Neural crest cell (in vitro differentiated cells): ENCODE measurements at regions not wholly inside any gene's neighbourhood (a gene's known extent, or its start where the extent isn't known, plus 50 kb on each side); places are given as distances from the start of the nearest gene placed in this dataset.
"Not testable (repeated sequence)": the region's sequence is repeated elsewhere in the genome, so short reads cannot be mapped to it uniquely, and the experiment has no call there.

Source experiments
- DNase-seq: peaks from one replicate; pipeline ENCODE4 v3.0.0; 2021; ENCODE audit warnings: low read depth, mixed read lengths, low spot score
- H3K27ac Mint-ChIP-seq: one replicate; pipeline ENCODE4 v1.8.0; 2021; ENCODE audit warnings: mild to moderate bottlenecking, mixed read lengths; ENCODE audit not compliant: unreplicated experiment
- H3K27me3 Mint-ChIP-seq: 2 replicates; pipeline ENCODE4 v1.8.0; 2021; ENCODE audit warnings: low read depth, mild to moderate bottlenecking, mixed read lengths
- H3K36me3 Mint-ChIP-seq: 2 replicates; pipeline ENCODE4 v1.8.0; 2021; ENCODE audit warnings: low read depth, mild to moderate bottlenecking, mixed read lengths
- H3K4me1 Mint-ChIP-seq: 2 replicates; pipeline ENCODE4 v1.8.0; 2021; ENCODE audit warnings: mixed read lengths
- H3K4me3 Mint-ChIP-seq: one replicate; pipeline ENCODE4 v1.8.0; 2021; ENCODE audit warnings: mild to moderate bottlenecking, mixed read lengths
- H3K9me3 Mint-ChIP-seq: 2 replicates; pipeline ENCODE4 v1.8.0; 2021; ENCODE audit warnings: mixed read lengths
- CTCF ChIP-seq: fragments of 200-600 bp; sonication (generic); conservative IDR thresholded peaks from 2 replicates; pipeline ENCODE4 v1.5.0; 2021; ENCODE audit warnings: antibody characterized with exemption, mild to moderate bottlenecking

GRCh38 chr2:113351375-113352355, 72.9 kb upstream of the PAX8 start:
- Mint-ChIP-seq H3K9me3 (peaks cover 2% of the 10 kb centered on the region), H3K36me3 (peaks cover 8% of the 10 kb centered on the region), H3K27ac (peak overlapping the region; percentile 4), H3K4me3 (no peak overlapping the region), H3K4me1 (peaks cover 42% of the 10 kb centered on the region), H3K27me3 (no peaks in the 10 kb centered on the region)
- TF ChIP-seq CTCF, result no peak
- DNase-seq, result no peak

- not testable (repeated sequence) for H3K27me3 Mint-ChIP-seq, H3K9me3 Mint-ChIP-seq, H3K27ac Mint-ChIP-seq, H3K36me3 Mint-ChIP-seq, DNase-seq, H3K4me3 Mint-ChIP-seq
- peaks cover 16% of the 10 kb centered on the region for H3K4me1 Mint-ChIP-seq
These were observed 65.1 kb upstream of the PAX8 start for GRCh38 chr2:113343800-113344199.

- Mint-ChIP-seq H3K36me3 (no peaks in the 10 kb centered on the region), H3K4me3 (no peak overlapping the region), H3K27ac (no peak overlapping the region), H3K4me1 (peaks cover 16% of the 10 kb centered on the region), H3K9me3 (no peaks in the 10 kb centered on the region), H3K27me3 (no peaks in the 10 kb centered on the region)
- DNase-seq, result no peak
- TF ChIP-seq CTCF, result no peak
These were observed 63.9 kb upstream of the PAX8 start for GRCh38 chr2:113342650-113343049.

- H3K27me3 Mint-ChIP-seq, H3K36me3 Mint-ChIP-seq, H3K27ac Mint-ChIP-seq, DNase-seq, H3K4me3 Mint-ChIP-seq, H3K9me3 Mint-ChIP-seq: not testable (repeated sequence)
- peaks cover 16% of the 10 kb centered on the region for H3K4me1 Mint-ChIP-seq
These were observed 63.1 kb upstream of the PAX8 start for GRCh38 chr2:113341870-113342253.

- H3K36me3 Mint-ChIP-seq, result no peaks in the 10 kb centered on the region
- H3K27ac Mint-ChIP-seq, result no peak overlapping the region
These were observed 62.6 kb upstream of the PAX8 start for GRCh38 chr2:113341191-113341869.

GRCh38 chr2:113337809-113338208, 59.1 kb upstream of the PAX8 start:
- no peak for TF ChIP-seq CTCF
- peaks cover 11% of the 10 kb centered on the region for H3K4me1 Mint-ChIP-seq
- no peaks in the 10 kb centered on the region for H3K36me3 Mint-ChIP-seq
- no peak overlapping the region for H3K27ac Mint-ChIP-seq
- H3K9me3 Mint-ChIP-seq, result no peaks in the 10 kb centered on the region
- H3K27me3 Mint-ChIP-seq, result no peaks in the 10 kb centered on the region
- no peak overlapping the region for H3K4me3 Mint-ChIP-seq
- DNase-seq, result no peak

More at GRCh38 chr2:113341191-113341869, 62.6 kb upstream of the PAX8 start:
- peaks cover 16% of the 10 kb centered on the region for H3K4me1 Mint-ChIP-seq
- no peak for TF ChIP-seq CTCF
- no peak overlapping the region for H3K4me3 Mint-ChIP-seq
- no peak for DNase-seq
- H3K27me3 Mint-ChIP-seq, result no peaks in the 10 kb centered on the region
- H3K9me3 Mint-ChIP-seq, result no peaks in the 10 kb centered on the region

- not testable (repeated sequence) for H3K4me1 Mint-ChIP-seq, DNase-seq, H3K4me3 Mint-ChIP-seq, H3K36me3 Mint-ChIP-seq, H3K9me3 Mint-ChIP-seq, H3K27me3 Mint-ChIP-seq, H3K27ac Mint-ChIP-seq
These were observed 57.3 kb upstream of the PAX8 start for GRCh38 chr2:113336040-113336439.
